Activated T-cell treated with anti-CD3 and anti-CD28 coated beads, Interleukin-2, amount 50 U/mL, for 24 hours (primary cell): ENCODE measurements at regions not wholly inside any gene's neighbourhood (a gene's known extent, or its start where the extent isn't known, plus 50 kb on each side); places are given as distances from the start of the nearest gene placed in this dataset.
"Not testable (repeated sequence)": the region's sequence is repeated elsewhere in the genome, so short reads cannot be mapped to it uniquely, and the experiment has no call there.

Source experiments
- DNase-seq: peaks from one replicate; pipeline ENCODE4 v3.0.0-alpha.2; 2020
- H3K27ac Mint-ChIP-seq: 2 replicates; pipeline ENCODE4 v1.8.0; 2020; ENCODE audit warnings: mild to moderate bottlenecking, mixed read lengths
- H3K27me3 Mint-ChIP-seq: 2 replicates; pipeline ENCODE4 v1.8.0; 2020; ENCODE audit warnings: mixed read lengths
- H3K36me3 Mint-ChIP-seq: 2 replicates; pipeline ENCODE4 v1.8.0; 2020; ENCODE audit warnings: low read depth, mixed read lengths
- H3K4me1 Mint-ChIP-seq: 2 replicates; pipeline ENCODE4 v1.8.0; 2020; ENCODE audit warnings: low read depth, mixed read lengths
- H3K4me3 Mint-ChIP-seq: 2 replicates; pipeline ENCODE4 v1.8.0; 2020; ENCODE audit warnings: mild to moderate bottlenecking, moderate library complexity, mixed read lengths
- H3K9me3 Mint-ChIP-seq: 2 replicates; pipeline ENCODE4 v1.8.0; 2020; ENCODE audit warnings: mixed read lengths

DNA sequence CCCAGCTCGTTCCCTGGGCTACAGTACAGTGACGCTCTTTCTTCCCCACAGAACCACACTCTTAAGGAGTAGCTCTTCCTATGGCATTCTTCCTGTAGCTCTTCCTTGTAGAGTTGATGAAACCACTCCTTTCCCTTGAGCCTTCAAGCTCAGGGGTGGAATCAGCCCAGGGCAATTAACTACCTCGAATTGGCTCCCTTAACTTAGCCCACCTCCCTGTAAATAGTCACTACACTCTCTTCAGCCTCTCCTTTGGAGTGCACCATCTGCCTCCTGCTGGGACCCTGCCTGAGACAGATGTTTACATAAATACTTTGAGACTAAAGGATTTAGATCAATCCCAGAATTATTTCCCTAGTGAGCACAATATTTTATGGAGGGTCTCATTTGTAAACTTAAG is 537.8 kb upstream of the AUTS2 start:
- H3K9me3 Mint-ChIP-seq = peaks cover 14% of the 10 kb centered on the region
- no peaks in the 10 kb centered on the region for H3K36me3 Mint-ChIP-seq
- H3K27ac Mint-ChIP-seq = no peak overlapping the region
- no peaks in the 10 kb centered on the region for H3K4me1 Mint-ChIP-seq
- DNase-seq = no peak
- no peaks in the 10 kb centered on the region for H3K27me3 Mint-ChIP-seq
- H3K4me3 Mint-ChIP-seq = no peak overlapping the region

DNA sequence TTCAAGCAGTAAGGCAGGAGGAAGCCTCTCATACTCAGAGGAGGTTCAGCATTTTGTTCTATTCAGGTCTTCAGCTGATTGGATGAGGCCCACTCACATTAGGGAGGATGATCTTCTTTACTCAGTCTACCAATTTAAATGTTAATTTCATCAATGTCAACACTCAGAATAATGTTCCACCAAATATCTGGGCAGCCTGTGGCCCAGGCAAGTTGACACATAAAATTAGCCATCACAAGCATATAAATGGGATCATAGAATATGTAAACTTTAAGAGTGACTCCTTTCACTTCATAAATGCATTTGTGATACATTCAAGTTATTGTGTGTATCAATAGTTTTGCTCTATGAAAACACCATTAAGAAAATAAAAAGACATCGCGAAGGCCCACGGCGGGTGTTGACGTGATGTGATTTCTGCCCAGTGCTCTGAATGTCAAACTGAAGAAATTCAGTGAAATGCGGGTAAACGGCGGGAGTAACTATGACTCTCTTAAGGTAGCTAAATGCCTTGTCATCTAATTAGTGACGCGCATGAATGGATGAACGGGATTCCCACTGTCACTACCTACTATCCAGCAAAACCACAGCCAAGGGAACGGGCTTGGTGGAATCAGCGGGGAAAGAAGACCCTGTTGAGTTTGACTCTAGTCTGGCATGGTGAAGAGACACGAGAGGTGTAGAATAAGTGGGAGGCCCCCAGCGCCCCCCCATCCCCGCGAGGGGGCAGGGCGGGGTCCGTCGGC is 536.1 kb upstream of the AUTS2 start:
- Mint-ChIP-seq H3K4me1 (no peaks in the 10 kb centered on the region), H3K27ac (no peak overlapping the region), H3K36me3 (no peaks in the 10 kb centered on the region), H3K27me3 (no peaks in the 10 kb centered on the region), H3K9me3 (peaks cover 17% of the 10 kb centered on the region), H3K4me3 (no peak overlapping the region)
- DNase-seq = no peak

DNA sequence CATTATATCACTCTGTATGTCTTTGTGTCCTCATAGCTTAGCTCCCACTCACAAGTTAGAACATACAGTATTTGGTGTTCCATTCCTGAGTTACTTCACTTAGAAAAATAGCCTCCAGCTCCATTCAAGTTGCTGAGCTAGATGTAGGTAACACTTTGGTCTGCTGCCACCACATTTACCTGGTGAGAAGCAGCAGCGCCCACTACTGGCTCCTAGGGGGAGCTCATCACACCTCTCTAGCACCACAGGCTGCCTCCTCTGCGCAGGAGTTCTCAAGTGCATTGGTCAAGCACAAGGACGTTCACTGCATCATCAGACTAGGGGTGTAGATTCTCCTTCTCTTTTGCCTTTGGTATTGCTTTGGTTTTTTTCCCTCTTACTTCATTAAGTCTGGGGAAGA is 530.9 kb upstream of the AUTS2 start:
- H3K4me3 Mint-ChIP-seq = no peak overlapping the region
- H3K27me3 Mint-ChIP-seq = no peaks in the 10 kb centered on the region
- H3K4me1 Mint-ChIP-seq = no peaks in the 10 kb centered on the region
- no peaks in the 10 kb centered on the region for H3K36me3 Mint-ChIP-seq
- peaks cover 6% of the 10 kb centered on the region for H3K9me3 Mint-ChIP-seq
- no peak for DNase-seq
- no peak overlapping the region for H3K27ac Mint-ChIP-seq

DNA sequence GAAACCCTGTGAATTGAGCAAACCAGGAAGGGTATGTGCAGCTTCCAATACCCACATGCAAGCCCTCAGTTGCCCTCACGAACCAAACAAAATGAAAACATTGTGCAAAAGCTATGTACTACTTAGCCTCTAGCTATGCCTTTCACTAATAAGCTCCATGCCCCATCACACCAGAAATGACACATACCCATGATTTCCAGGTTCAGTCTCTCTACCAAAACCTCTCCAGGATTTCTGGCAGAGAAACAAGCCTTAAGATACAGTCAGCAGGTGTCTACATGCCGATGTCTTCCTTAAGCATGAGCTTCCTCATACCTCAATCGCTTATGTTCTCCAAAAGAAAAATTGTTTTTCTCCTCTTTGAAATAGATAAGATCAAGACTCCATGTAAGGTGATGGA is 527.8 kb upstream of the AUTS2 start:
- H3K4me3 Mint-ChIP-seq = no peak overlapping the region
- H3K36me3 Mint-ChIP-seq = no peaks in the 10 kb centered on the region
- H3K4me1 Mint-ChIP-seq = no peaks in the 10 kb centered on the region
- no peak overlapping the region for H3K27ac Mint-ChIP-seq
- peaks cover 10% of the 10 kb centered on the region for H3K9me3 Mint-ChIP-seq
- no peak for DNase-seq
- no peaks in the 10 kb centered on the region for H3K27me3 Mint-ChIP-seq

DNA sequence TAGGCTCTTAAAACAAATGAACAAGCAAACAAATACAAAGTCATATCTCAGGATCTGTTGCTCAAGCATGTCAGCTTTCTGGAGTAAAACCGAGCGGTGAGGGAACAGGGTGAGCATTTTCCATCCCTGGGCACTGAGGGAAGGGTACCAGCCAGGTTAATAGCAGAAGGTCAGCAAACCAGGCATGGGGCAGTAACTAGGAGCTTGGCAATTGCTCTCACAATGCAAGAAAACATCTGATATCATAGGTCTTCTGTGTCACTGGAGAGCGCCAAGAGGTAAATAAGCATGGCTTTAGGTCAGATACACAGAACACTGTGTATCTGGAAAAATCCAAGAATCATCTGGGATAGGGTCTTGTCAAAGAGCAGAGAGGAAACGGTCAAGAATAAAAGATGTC is 521.7 kb upstream of the AUTS2 start:
- no peak for DNase-seq
- H3K9me3 Mint-ChIP-seq = peaks cover 12% of the 10 kb centered on the region
- no peaks in the 10 kb centered on the region for H3K36me3 Mint-ChIP-seq
- H3K4me1 Mint-ChIP-seq = no peaks in the 10 kb centered on the region
- H3K27me3 Mint-ChIP-seq = no peaks in the 10 kb centered on the region
- no peak overlapping the region for H3K27ac Mint-ChIP-seq
- no peak overlapping the region for H3K4me3 Mint-ChIP-seq

DNA sequence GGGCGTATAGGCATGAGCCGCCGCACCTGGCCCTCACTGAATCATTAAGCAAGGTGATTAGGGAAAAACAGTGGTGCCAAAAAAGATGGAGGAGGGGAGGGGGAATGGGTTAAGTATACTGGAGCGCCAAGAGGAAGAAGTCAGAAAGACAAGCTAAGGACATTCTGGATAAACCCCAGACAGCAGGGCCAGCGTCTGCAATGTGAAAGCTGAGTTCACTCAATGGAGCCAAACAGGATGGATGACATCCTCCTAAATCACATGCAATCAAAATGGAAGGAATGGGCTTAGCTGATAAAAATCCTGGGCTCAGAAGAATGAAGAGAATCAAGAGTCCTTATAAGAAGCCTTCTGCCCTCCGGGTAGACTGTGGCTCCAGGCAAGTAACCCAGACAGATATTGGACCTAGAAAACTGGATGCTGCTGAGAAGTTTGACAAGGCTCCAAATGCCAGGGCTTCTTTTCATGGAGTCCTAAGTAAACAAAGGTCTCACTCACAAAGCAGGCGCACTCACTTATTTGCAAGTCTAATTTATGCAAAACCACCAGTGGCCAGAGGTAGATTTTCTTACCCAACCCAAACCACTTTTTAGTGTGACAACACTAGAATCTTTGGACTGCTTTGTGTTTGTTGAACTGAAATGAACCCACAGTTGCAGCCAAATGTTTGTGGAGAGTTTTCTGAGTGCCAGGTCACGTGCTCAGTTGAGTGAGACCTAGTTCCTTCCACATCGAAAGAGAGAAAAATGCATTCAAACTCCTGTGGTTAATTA is 519.1 kb upstream of the AUTS2 start:
- H3K27ac Mint-ChIP-seq = no peak overlapping the region
- peaks cover 7% of the 10 kb centered on the region for H3K9me3 Mint-ChIP-seq
- H3K4me3 Mint-ChIP-seq = no peak overlapping the region
- no peaks in the 10 kb centered on the region for H3K4me1 Mint-ChIP-seq
- H3K27me3 Mint-ChIP-seq = no peaks in the 10 kb centered on the region
- DNase-seq = no peak
- no peaks in the 10 kb centered on the region for H3K36me3 Mint-ChIP-seq

DNA sequence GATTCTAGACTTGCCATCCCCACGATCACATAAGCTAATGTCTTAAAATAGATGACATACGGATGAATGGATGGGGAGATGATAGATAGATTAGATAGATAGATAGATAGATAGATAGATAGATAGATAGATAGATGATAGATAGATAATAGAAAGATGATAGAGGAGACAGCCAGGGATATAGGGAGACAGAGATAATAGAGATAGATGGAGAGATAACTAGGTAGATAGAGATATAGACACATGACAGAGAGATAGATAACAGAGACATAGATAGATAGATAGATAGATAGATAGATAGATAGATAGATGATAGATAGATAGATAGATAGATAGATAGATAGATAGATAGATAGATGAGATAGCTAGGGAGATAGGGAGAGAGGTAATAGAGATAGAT is 511.0 kb upstream of the AUTS2 start:
- H3K4me1 Mint-ChIP-seq, H3K4me3 Mint-ChIP-seq, H3K27ac Mint-ChIP-seq, H3K36me3 Mint-ChIP-seq, H3K27me3 Mint-ChIP-seq, H3K9me3 Mint-ChIP-seq, DNase-seq: not testable (repeated sequence)

DNA sequence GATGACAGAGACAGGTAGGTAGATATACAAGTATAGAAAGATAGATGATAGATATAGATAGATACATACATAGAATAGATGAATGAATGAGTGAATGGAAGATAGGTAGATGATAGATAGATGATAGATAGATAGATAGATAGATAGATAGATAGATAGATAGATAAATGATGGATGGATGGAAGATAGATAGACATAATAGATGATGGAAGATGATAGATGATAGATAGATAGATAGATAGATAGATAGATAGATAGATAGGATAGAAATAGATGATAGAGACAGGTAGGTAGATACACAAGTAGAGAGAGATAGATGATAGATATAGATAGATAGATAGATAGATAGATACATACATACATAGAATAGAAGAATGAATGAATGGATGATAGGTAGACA is 510.1 kb upstream of the AUTS2 start:
- no peak overlapping the region for H3K27ac Mint-ChIP-seq
- no peaks in the 10 kb centered on the region for H3K27me3 Mint-ChIP-seq
- no peaks in the 10 kb centered on the region for H3K36me3 Mint-ChIP-seq
- DNase-seq = no peak
- no peak overlapping the region for H3K4me3 Mint-ChIP-seq
- no peaks in the 10 kb centered on the region for H3K4me1 Mint-ChIP-seq
- peaks cover 10% of the 10 kb centered on the region for H3K9me3 Mint-ChIP-seq

DNA sequence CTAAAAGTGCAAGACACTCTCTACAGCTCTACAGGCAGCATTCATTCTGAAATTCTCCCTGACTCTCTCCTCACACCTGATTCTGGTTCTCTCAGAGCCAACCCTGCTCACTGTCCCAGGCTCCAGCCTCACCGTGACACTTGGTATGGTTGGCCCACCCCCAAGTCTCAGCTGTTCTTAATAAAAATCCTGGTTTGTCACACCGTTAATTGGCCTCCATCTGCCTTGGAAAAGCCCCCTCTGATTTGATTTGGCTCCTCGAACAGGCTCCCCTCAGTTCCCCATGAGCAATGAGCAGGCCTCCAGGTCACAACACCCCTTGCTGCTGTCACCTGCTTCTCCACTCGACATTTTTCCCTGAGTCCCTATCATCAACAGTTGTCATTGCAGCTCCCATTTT is 507.3 kb upstream of the AUTS2 start:
- H3K27ac Mint-ChIP-seq = no peak overlapping the region
- H3K9me3 Mint-ChIP-seq = peaks cover 20% of the 10 kb centered on the region

DNA sequence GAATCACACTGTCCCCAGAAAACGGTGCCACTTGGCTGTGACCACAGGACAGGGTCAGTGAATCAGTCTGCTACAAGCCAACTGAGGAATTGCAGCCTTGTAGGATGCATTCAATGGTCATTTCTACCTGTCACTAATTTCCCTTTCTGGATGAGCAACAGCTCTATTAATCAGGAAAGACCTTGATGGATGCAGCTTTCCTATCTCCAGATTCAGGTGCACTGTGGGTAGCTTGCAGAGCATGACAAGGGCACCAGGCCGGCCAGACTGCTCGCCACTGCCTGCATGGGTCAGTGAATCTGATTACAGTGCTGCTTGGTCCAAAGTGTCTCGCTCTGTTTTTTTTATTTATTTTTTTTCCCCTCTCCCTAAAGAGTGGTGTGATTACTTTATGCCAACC is 506.8 kb upstream of the AUTS2 start:
- Mint-ChIP-seq H3K4me3 (no peak overlapping the region), H3K36me3 (no peaks in the 10 kb centered on the region), H3K4me1 (no peaks in the 10 kb centered on the region), H3K9me3 (peaks cover 18% of the 10 kb centered on the region), H3K27me3 (no peaks in the 10 kb centered on the region), H3K27ac (no peak overlapping the region)
- DNase-seq = no peak

More for the DNA sequence above, 507.3 kb upstream of the AUTS2 start:
- H3K27me3 Mint-ChIP-seq = no peaks in the 10 kb centered on the region
- no peak for DNase-seq
- H3K4me3 Mint-ChIP-seq = no peak overlapping the region
- no peaks in the 10 kb centered on the region for H3K4me1 Mint-ChIP-seq
- no peaks in the 10 kb centered on the region for H3K36me3 Mint-ChIP-seq

DNA sequence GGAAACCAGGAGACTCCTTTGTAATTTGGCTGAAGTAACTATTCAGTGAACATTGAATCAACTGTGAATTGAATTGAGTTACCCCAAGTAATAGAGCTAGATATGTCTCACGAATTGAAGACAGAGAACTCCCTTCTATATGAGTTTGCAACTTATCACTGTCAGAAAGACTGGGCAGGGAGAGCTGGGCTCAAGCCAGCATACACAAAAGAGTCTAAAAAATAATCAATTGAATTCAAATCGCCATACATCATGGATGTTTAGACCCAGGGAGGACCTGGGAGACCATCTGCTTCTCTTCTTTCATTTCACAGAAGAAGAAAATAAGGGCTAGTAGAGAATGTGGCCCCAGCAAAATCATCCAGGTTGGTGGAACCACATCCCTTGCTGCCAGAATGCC is 503.1 kb upstream of the AUTS2 start:
- no peak overlapping the region for H3K27ac Mint-ChIP-seq

DNA sequence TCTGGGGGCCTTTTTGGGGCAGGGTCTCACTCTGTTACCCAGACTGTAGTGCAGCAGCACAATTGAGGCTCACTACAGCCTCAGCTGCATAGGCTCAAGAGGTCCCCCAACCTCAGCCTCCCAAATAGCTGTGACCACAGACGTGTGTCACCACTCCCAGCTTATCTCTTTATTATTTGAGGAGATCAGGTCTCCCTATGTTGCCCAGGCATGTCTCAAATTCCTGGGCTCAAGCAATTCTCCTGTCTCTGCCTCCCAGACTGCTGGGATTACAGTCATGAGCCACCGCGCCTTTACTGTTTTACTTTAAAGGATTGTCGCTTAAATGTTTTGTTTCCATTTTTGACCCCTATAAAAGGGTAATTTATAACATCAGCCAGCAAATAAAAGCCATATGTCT is 502.6 kb upstream of the AUTS2 start:
- Mint-ChIP-seq H3K4me3 (no peak overlapping the region), H3K27ac (no peak overlapping the region), H3K9me3 (peaks cover 10% of the 10 kb centered on the region), H3K27me3 (no peaks in the 10 kb centered on the region), H3K36me3 (no peaks in the 10 kb centered on the region), H3K4me1 (no peaks in the 10 kb centered on the region)
- no peak for DNase-seq

More for the DNA sequence above, 503.1 kb upstream of the AUTS2 start:
- Mint-ChIP-seq H3K4me3 (no peak overlapping the region), H3K4me1 (no peaks in the 10 kb centered on the region), H3K36me3 (no peaks in the 10 kb centered on the region), H3K27me3 (no peaks in the 10 kb centered on the region), H3K9me3 (peaks cover 12% of the 10 kb centered on the region)
- DNase-seq = no peak

DNA sequence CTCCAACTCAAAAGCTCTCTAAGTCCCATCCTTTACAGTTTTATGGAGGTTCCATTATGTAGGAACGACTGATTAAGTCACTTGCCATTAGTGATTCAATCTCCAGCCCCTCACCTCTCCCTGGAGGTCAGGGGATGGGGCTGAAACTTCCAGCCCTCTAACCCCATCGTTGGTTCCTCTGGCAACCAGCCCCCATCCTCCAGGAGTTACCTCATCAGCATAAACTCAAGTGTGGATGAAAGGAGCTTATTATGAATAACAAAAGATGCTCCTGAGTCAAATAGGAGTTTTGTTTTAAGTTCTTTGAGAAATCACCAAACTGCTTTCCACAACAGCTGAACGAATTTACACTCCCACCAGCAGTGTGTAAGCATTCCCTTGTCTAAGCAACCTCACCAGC is 494.3 kb upstream of the AUTS2 start:
- no peaks in the 10 kb centered on the region for H3K4me1 Mint-ChIP-seq
- H3K36me3 Mint-ChIP-seq = no peaks in the 10 kb centered on the region
- H3K9me3 Mint-ChIP-seq = peaks cover 8% of the 10 kb centered on the region
- no peak overlapping the region for H3K4me3 Mint-ChIP-seq
- no peak overlapping the region for H3K27ac Mint-ChIP-seq
- no peaks in the 10 kb centered on the region for H3K27me3 Mint-ChIP-seq
- DNase-seq = no peak

DNA sequence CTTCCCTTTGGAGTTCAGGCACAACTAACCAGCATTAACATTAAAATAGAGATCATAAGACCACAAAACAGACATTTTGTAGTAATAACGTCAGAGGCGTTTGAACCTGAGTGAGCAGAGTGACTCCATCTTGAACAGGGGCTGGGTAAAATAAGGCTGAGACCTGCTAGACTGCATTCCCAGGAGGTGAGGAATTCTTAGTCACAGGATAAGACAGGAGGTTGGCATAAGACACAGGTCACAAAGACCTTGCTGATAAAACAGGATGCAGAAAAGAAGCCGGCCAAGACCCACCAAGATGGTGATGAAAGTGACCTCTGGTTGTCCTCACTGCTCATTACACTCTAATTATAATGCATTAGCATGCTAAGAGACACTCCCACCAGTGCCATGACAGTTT is 493.2 kb upstream of the AUTS2 start:
- Mint-ChIP-seq H3K27ac (no peak overlapping the region), H3K4me3 (no peak overlapping the region)

DNA sequence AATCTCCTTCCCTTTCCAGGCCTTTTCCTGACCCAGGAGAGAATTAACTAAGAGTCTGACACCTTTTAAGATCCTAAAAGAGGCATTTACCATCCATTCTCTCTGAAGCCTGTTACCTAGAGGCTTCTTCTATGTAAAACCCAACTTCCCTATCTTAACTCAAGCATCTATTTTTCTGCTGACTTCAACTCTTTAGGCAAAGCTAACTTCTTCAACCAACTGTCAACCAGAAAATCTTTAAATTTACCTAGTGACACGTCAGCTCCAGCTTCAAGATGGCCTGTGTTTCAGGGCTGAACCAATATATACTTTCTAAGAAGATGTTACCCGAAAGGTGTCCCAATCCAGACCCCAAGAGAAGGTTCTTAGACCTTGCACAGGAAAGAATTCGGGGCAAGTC is 492.3 kb upstream of the AUTS2 start:
- H3K27me3 Mint-ChIP-seq = no peaks in the 10 kb centered on the region
- H3K27ac Mint-ChIP-seq = no peak overlapping the region
- H3K4me3 Mint-ChIP-seq = no peak overlapping the region
- H3K9me3 Mint-ChIP-seq = peaks cover 8% of the 10 kb centered on the region
- no peak for DNase-seq
- no peaks in the 10 kb centered on the region for H3K36me3 Mint-ChIP-seq
- H3K4me1 Mint-ChIP-seq = no peaks in the 10 kb centered on the region

More for the DNA sequence above, 493.2 kb upstream of the AUTS2 start:
- H3K36me3 Mint-ChIP-seq = no peaks in the 10 kb centered on the region
- DNase-seq = no peak
- no peaks in the 10 kb centered on the region for H3K27me3 Mint-ChIP-seq
- peaks cover 8% of the 10 kb centered on the region for H3K9me3 Mint-ChIP-seq
- no peaks in the 10 kb centered on the region for H3K4me1 Mint-ChIP-seq
